ENCODE measurements at regions not wholly inside any gene's neighbourhood (a gene's known extent, or its start where the extent isn't known, plus 50 kb on each side); places are given as distances from the start of the nearest gene placed in this dataset.
"Not testable (repeated sequence)": the region's sequence is repeated elsewhere in the genome, so short reads cannot be mapped to it uniquely, and the experiment has no call there.

- no peak for TF ChIP-seq CTCF (IDR thresholded peaks at IDR 0.05)
- H3K36me3 ChIP-seq = no peaks in the 10 kb centered on the region
- no peak overlapping the region for H3K27ac ChIP-seq
- DNase-seq = no peak
- H3K27me3 ChIP-seq = no peaks in the 10 kb centered on the region
- no peaks in the 10 kb centered on the region for H3K4me1 ChIP-seq
- no peak overlapping the region for H3K4me3 ChIP-seq
- intact Hi-C loops (cut with DNase I; ENCODE audit: low total_unique reads) = no loop called here
- H3K9me3 ChIP-seq = no peaks in the 10 kb centered on the region
These were observed 661.7 kb downstream of the IPMK start for GRCh38 chr10:57605948-57606485.

- H3K36me3 ChIP-seq = no peaks in the 10 kb centered on the region
- intact Hi-C loops (cut with DNase I; ENCODE audit: low total_unique reads) = no loop called here
- no peak overlapping the region for H3K27ac ChIP-seq
- no peak for DNase-seq
- H3K27me3 ChIP-seq = no peaks in the 10 kb centered on the region
- no peak for TF ChIP-seq CTCF (IDR thresholded peaks at IDR 0.05)
- no peaks in the 10 kb centered on the region for H3K9me3 ChIP-seq
- H3K4me3 ChIP-seq = no peak overlapping the region
- no peaks in the 10 kb centered on the region for H3K4me1 ChIP-seq
These were observed 668.3 kb downstream of the IPMK start for GRCh38 chr10:57599440-57599839.

DNA sequence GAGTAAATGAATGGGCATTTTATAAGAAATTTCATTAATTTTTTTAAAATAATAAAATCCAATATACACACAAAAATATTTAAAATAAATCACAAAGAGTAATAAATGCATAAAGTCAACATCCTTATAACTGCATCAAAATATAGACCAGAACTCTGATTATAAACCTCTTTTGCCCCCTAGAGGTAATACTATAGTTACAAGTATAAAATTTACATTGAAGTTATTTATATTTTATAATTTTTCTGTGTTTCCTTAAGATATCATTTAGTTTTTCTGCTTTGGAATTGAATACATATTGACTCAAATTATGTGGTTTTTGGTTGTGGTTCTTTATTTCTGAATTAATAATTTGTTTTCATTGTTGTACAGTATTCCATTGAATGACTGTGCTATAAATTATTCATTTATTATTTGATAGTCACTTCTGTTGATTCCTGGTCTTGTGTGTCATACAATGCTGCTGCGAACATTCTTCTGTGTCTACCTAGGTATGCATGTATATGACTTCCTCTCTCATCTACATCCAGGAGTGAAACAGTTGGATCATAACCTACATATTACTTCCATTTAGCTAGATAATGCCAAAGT is 673.6 kb downstream of the IPMK start:
- Histone ChIP-seq H3K4me3 (no peak overlapping the region), H3K27ac (no peak overlapping the region), H3K27me3 (no peaks in the 10 kb centered on the region), H3K9me3 (no peaks in the 10 kb centered on the region), H3K4me1 (no peaks in the 10 kb centered on the region), H3K36me3 (no peaks in the 10 kb centered on the region)
- no peak for DNase-seq
- TF ChIP-seq CTCF (IDR thresholded peaks at IDR 0.05) = no peak
- intact Hi-C loops (cut with DNase I; ENCODE audit: low total_unique reads) = no loop called here

GRCh38 chr10:57579926-57580325 is 687.8 kb downstream of the IPMK start:
- peak; percentile 42 to 48 for TF ChIP-seq CTCF (IDR thresholded peaks at IDR 0.05)
- no peak overlapping the region for H3K4me3 ChIP-seq
- no peaks in the 10 kb centered on the region for H3K9me3 ChIP-seq
- no peaks in the 10 kb centered on the region for H3K27me3 ChIP-seq
- H3K27ac ChIP-seq = no peak overlapping the region
- H3K36me3 ChIP-seq = no peaks in the 10 kb centered on the region
- intact Hi-C loops (cut with DNase I; ENCODE audit: low total_unique reads) = loop anchor here (5.0 to 10.0 kb wide), 2 partner anchors 267 to 465 kb away; no protein-coding TSS in a partner anchor
- H3K4me1 ChIP-seq = no peaks in the 10 kb centered on the region
- no peak for DNase-seq

DNA sequence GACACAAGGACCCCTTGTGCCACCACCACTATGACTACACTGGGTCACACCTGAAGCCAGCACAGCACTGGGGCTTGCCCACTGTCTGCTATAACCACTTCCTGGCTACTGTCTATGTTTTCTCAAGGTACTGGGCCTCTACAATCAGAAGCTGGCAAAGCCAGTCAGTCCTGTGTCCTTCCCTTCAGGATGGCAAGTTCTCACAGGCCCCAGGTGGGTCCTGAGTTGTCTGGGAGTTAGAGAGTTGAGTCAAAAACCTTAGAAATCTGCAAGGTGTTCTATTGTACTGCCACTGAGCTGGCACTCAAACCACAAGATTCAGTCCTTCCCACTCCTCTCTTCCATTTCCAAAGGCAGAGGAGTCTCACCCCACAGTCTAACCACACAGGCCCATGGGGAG is 705.5 kb downstream of the IPMK start:
- Histone ChIP-seq H3K27ac (no peak overlapping the region), H3K4me1 (no peaks in the 10 kb centered on the region), H3K27me3 (no peaks in the 10 kb centered on the region), H3K4me3 (no peak overlapping the region), H3K9me3 (no peaks in the 10 kb centered on the region), H3K36me3 (no peaks in the 10 kb centered on the region)
- DNase-seq = no peak
- intact Hi-C loops (cut with DNase I; ENCODE audit: low total_unique reads) = no loop called here
- TF ChIP-seq CTCF (IDR thresholded peaks at IDR 0.05) = no peak

- DNase-seq; intact Hi-C loops (cut with DNase I; ENCODE audit: low total_unique reads); H3K36me3 ChIP-seq; H3K9me3 ChIP-seq; H3K4me3 ChIP-seq; H3K27ac ChIP-seq; H3K27me3 ChIP-seq; H3K4me1 ChIP-seq: not testable (repeated sequence)
These were observed 715.9 kb downstream of the IPMK start for GRCh38 chr10:57551774-57552173.

All from tibial artery (tissue), 4 donors.